HK-2 (cell line): ENCODE measurements at regions not wholly inside any gene's neighbourhood (a gene's known extent, or its start where the extent isn't known, plus 50 kb on each side); places are given as distances from the start of the nearest gene placed in this dataset.

Experiments used
- DNase-seq: peaks from one replicate; pipeline ENCODE4 v3.0.0-alpha.2; 2018; ENCODE audit not compliant: unreplicated experiment

- DNase-seq: no peak
Measured at GRCh38 chr7:50166997-50167965, 74.2 kb upstream of the ZPBP start.

GRCh38 chr7:50164559-50165170 is 71.6 kb upstream of the ZPBP start:
- DNase-seq: no peak

- DNase-seq: no peak
Measured at GRCh38 chr7:50160206-50160605, 67.2 kb upstream of the ZPBP start.

- DNase-seq: no peak
Measured at GRCh38 chr7:50159154-50159553, 66.1 kb upstream of the ZPBP start.

GRCh38 chr7:50156706-50157105 is 63.7 kb upstream of the ZPBP start:
- DNase-seq: no peak

- DNase-seq: no peak
Measured at GRCh38 chr7:50156163-50156562, 63.1 kb upstream of the ZPBP start.

GRCh38 chr7:50155755-50156154 is 62.7 kb upstream of the ZPBP start:
- DNase-seq: no peak

GRCh38 chr7:50153995-50154394 is 60.9 kb upstream of the ZPBP start:
- DNase-seq: no peak

- DNase-seq: no peak
Measured at GRCh38 chr7:50153148-50153547, 60.1 kb upstream of the ZPBP start.

- DNase-seq: no peak
Measured at GRCh38 chr7:50152486-50152885, 59.4 kb upstream of the ZPBP start.

GRCh38 chr7:50151661-50152060 is 58.6 kb upstream of the ZPBP start:
- DNase-seq: no peak

- DNase-seq: no peak
Measured at GRCh38 chr7:50151001-50151400, 58.0 kb upstream of the ZPBP start.

GRCh38 chr7:50149369-50149768 is 56.3 kb upstream of the ZPBP start:
- no peak for DNase-seq

GRCh38 chr7:50147951-50148808 is 55.1 kb upstream of the ZPBP start:
- no peak for DNase-seq

- no peak for DNase-seq
Measured at GRCh38 chr7:50146692-50147091, 53.6 kb upstream of the ZPBP start.

GRCh38 chr7:50145801-50146338 is 52.8 kb upstream of the ZPBP start:
- DNase-seq: no peak

- DNase-seq: no peak
Measured at GRCh38 chr7:50145226-50145625, 52.2 kb upstream of the ZPBP start.
